HUES64 (cell line): ENCODE measurements at regions not wholly inside any gene's neighbourhood (a gene's known extent, or its start where the extent isn't known, plus 50 kb on each side); places are given as distances from the start of the nearest gene placed in this dataset.

Experiments used
- H3K27ac ChIP-seq: 2 replicates; pipeline ENCODE4 v1.7.0; 2013; ENCODE audit warnings: low read depth, low read length, inconsistent platforms
- H3K27me3 ChIP-seq: 2 replicates; pipeline ENCODE4 v1.6.1; 2013; ENCODE audit warnings: mild to moderate bottlenecking, low read length; ENCODE audit not compliant: insufficient read depth
- H3K36me3 ChIP-seq: 2 replicates; pipeline ENCODE4 v1.6.1; 2013; ENCODE audit warnings: mild to moderate bottlenecking, low read length; ENCODE audit not compliant: insufficient read depth
- H3K4me1 ChIP-seq: 2 replicates; pipeline ENCODE4 v1.6.1; 2013; ENCODE audit warnings: mild to moderate bottlenecking, low read length, moderate library complexity; ENCODE audit not compliant: insufficient read depth
- H3K4me3 ChIP-seq: 2 replicates; pipeline ENCODE4 v1.5.1; 2013; ENCODE audit warnings: mild to moderate bottlenecking, low read length, moderate library complexity
- H3K9ac ChIP-seq: 2 replicates; pipeline ENCODE4 v1.6.1; 2013; ENCODE audit warnings: mild to moderate bottlenecking, low read depth, low read length
- H3K9me3 ChIP-seq: 2 replicates; pipeline ENCODE4 v1.6.1; 2013; ENCODE audit warnings: low read depth, low read length; ENCODE audit not compliant: insufficient read depth
- WGBS: fragments of 150-250, 120-280 bp; methylation state at CpG from one replicate; pipeline ENCODE4 v1.1.7; 2013; ENCODE audit warnings: missing lambda C conversion rate; 5-methylcytosine and 5-hydroxymethylcytosine counted together

DNA sequence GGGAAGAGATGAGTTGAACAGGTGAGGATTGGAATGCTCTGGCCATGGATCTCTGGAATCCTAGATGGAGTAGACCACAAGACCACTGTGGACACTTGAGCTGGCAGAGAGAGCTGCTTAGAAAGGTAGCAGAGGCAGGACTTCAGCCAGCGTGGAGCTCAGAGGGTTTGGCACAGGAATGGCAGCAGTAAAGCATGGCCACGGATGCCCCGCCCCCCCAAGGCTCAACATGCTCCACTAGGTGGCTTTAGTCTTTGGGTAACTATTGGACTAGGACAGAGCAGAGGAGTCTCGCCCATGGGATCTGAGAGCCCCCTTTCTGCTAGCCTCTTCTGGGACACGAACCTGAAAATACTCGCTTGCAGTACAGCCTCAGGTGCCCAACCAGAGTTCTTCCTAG lies 150.1 kb upstream of the NEIL3 start:
- 76% methylated on average over 6 of the region's 6 CpGs for WGBS
- H3K27ac ChIP-seq = no peak overlapping the region

DNA sequence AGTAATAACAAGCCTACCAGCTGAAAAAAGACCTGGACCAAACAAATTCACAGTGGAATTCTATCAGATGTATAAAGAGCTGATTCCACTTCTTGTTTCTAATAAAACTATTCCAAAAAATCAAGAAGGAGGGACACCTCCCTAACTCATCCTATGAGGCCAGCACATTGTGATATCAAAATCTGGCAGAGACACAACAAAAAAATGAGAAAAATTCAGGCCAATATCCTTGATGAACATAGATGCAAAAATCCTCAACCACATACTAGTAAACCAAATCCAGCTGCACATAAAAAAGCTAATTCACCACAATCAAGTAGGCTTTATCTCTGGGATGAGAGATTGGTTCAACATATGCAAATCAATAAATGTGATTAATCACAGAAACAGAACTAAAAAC lies 147.9 kb upstream of the NEIL3 start:
- Histone ChIP-seq H3K27me3 (no peaks in the 10 kb centered on the region), H3K4me1 (no peaks in the 10 kb centered on the region), H3K9me3 (no peaks in the 10 kb centered on the region), H3K36me3 (no peaks in the 10 kb centered on the region), H3K4me3 (no peak overlapping the region), H3K27ac (no peak overlapping the region), H3K9ac (no peak overlapping the region)

More for the DNA sequence above, 150.1 kb upstream of the NEIL3 start:
- no peak overlapping the region for H3K9ac ChIP-seq
- H3K36me3 ChIP-seq = no peaks in the 10 kb centered on the region
- no peaks in the 10 kb centered on the region for H3K9me3 ChIP-seq
- no peaks in the 10 kb centered on the region for H3K4me1 ChIP-seq
- no peaks in the 10 kb centered on the region for H3K27me3 ChIP-seq
- H3K4me3 ChIP-seq = no peak overlapping the region

DNA sequence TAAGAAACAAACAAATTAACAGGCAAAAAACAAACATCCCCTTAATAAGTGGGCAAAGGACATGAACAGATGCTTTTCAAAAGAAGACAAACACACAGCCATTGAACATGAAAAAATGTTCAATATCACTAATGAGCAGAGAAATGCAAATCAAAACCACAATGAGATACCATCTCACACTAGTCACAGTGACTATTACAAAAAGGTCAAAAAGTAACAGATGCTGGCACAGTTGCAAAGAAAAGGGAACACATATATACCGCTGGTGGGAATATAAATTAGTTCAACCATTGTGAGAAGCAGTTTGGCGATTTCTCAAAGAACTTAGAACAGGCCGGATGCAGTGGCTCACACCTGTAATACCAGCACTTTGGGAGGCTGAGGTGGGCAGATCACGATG lies 146.1 kb upstream of the NEIL3 start:
- Histone ChIP-seq H3K4me1 (no peaks in the 10 kb centered on the region), H3K27ac (no peak overlapping the region), H3K9ac (no peak overlapping the region), H3K36me3 (no peaks in the 10 kb centered on the region), H3K27me3 (no peaks in the 10 kb centered on the region), H3K4me3 (no peak overlapping the region), H3K9me3 (no peaks in the 10 kb centered on the region)
- WGBS = 88% methylated on average over 4 of the region's 4 CpGs

DNA sequence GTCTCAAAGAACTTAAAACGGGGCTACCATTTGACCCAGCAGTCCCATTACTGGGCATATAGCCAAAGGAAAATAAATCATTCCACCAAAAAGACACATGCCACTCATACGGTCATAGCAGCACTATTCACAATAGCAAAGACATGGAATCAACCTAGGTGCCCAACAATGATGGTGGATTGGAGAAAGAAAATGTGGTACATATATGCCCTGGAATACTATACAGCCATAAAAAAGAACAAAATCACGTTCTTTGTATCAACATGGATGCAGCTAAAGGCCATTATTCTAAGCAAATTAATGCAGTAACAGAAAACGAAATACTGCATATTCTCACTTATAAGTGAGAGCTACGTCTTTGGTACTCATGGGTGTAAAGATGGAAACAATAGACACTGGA lies 138.1 kb upstream of the NEIL3 start:
- Histone ChIP-seq H3K4me3 (no peak overlapping the region), H3K9ac (no peak overlapping the region), H3K27me3 (no peaks in the 10 kb centered on the region), H3K9me3 (peaks cover 6% of the 10 kb centered on the region; the same call in 1 of the 2 replicates), H3K4me1 (no peaks in the 10 kb centered on the region), H3K27ac (no peak overlapping the region), H3K36me3 (no peaks in the 10 kb centered on the region)
- 89% methylated on average over 4 of the region's 5 CpGs for WGBS

DNA sequence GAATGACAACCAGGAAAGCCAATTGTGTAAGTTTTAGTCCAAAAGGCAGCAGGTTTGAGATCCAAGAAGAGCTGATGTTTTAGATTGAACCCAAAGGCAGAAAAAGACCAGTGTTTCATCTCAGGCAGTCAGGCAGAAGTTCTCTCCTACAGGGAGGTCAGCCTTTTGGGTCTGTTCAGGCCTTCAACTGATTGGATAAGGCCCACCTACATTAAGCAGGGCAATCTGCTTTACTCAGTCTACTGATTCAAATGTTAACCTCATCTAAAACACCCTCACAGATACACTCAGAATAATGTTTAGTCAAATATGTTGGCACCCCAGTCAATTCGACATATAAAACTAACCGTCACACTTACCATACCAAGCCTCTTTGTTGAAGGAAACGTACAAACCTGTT lies 134.2 kb upstream of the NEIL3 start:
- H3K9me3 ChIP-seq = peaks cover 4% of the 10 kb centered on the region; the same call in 1 of the 2 replicates
- H3K4me3 ChIP-seq = no peak overlapping the region
- no peaks in the 10 kb centered on the region for H3K27me3 ChIP-seq
- H3K27ac ChIP-seq = no peak overlapping the region
- no peak overlapping the region for H3K9ac ChIP-seq
- no peaks in the 10 kb centered on the region for H3K36me3 ChIP-seq
- WGBS = 91% methylated on average over 2 of the region's 3 CpGs
- H3K4me1 ChIP-seq = no peaks in the 10 kb centered on the region

DNA sequence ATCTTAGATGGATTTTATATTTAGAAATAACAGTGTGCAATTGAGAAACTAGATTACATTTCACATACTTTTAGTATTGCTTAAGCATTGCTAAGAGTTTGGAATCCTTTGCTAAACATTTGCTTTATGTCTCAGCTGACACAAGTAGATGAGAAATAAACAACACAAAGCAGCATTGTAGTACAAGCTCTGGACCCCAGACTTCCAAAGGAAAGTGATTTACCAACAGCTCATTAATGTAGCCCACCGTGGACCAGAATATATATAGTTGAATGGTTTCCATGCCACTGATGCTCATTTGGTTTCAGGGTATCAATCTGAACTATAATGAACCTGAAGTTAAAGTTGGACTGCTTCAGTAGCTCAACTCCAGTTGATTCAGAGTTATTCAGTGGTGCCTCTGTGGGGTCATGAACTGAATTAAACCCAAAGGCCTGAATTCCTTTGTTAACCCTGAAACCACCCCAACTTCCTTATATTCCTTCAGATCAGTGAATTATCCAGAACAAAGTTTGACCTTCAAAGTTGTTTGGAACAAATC lies 132.1 kb upstream of the NEIL3 start:
- H3K4me1 ChIP-seq = no peaks in the 10 kb centered on the region
- H3K9me3 ChIP-seq = no peaks in the 10 kb centered on the region
- no peak overlapping the region for H3K27ac ChIP-seq
- H3K27me3 ChIP-seq = no peaks in the 10 kb centered on the region
- H3K9ac ChIP-seq = no peak overlapping the region
- no peaks in the 10 kb centered on the region for H3K36me3 ChIP-seq
- no peak overlapping the region for H3K4me3 ChIP-seq
- WGBS = 97% methylated on average over 1 of the region's 1 CpG

DNA sequence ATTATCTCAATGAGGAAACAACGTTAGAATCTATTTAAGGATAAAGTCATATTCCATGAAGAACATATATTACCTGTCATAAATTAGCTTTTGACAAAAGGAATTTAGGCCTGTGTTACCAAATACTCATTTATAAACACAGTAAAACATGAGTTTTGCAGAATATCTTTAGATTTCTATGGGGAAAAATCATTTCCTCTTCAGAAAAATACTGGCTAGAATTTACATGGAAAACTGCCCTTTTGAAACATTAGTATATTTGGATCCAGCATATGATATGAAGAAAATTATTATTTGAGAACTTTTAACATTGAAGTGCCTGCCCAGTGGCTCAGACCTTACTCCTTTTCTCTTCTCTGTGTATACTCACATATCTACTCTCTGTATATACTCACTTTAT lies 131.4 kb upstream of the NEIL3 start:
- WGBS = no CpG with 5 or more reads among the region's 1 CpG
- Histone ChIP-seq H3K9me3 (no peaks in the 10 kb centered on the region), H3K27me3 (no peaks in the 10 kb centered on the region), H3K27ac (no peak overlapping the region), H3K4me3 (no peak overlapping the region), H3K4me1 (no peaks in the 10 kb centered on the region), H3K9ac (no peak overlapping the region), H3K36me3 (no peaks in the 10 kb centered on the region)

DNA sequence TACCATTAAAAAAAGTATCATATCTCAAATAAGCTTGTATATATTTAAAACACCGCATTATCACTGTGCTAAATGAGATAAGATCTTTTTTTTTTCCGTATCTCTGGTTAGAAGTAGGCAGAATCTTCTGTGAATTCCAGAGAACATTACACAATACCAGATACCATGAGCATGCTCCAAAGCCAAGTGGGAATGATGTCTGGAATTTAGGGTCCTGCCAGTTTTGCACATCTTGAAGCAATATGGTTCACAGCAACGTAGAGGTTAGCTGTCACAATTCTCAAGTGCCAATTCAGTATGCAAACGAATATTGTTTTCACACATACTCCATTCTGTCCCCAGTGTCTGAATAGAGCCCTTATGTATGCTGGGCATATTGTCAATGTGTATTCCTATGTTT lies 127.5 kb upstream of the NEIL3 start:
- Histone ChIP-seq H3K9me3 (no peaks in the 10 kb centered on the region), H3K4me1 (peaks cover 7% of the 10 kb centered on the region; the same call in 1 of the 2 replicates), H3K4me3 (no peak overlapping the region), H3K36me3 (no peaks in the 10 kb centered on the region), H3K27ac (no peak overlapping the region), H3K27me3 (no peaks in the 10 kb centered on the region), H3K9ac (no peak overlapping the region)
- 94% methylated on average over 2 of the region's 4 CpGs for WGBS

DNA sequence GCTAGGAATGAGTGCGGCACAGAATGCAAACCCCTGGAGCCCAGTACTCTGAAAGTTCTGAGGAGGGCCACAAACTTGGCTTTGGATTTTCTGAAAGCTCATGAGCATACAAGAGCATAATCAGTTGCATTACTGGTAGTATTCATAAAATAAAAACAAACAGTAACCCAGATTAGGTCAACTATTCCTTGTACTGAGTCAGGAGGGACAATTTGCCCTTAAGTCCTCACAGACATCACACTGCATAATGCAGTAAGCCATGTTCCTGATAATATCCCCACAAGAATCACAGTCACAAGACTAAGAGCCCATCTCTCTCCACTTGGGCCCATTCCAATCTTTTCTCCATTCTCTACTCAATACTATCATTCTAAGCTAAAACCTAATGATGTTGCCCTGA lies 126.9 kb upstream of the NEIL3 start:
- Histone ChIP-seq H3K4me3 (no peak overlapping the region), H3K36me3 (no peaks in the 10 kb centered on the region), H3K27me3 (no peaks in the 10 kb centered on the region), H3K9ac (no peak overlapping the region), H3K27ac (no peak overlapping the region), H3K9me3 (no peaks in the 10 kb centered on the region), H3K4me1 (peaks cover 7% of the 10 kb centered on the region; the same call in 1 of the 2 replicates)
- WGBS = 100% methylated on average over 1 of the region's 1 CpG

DNA sequence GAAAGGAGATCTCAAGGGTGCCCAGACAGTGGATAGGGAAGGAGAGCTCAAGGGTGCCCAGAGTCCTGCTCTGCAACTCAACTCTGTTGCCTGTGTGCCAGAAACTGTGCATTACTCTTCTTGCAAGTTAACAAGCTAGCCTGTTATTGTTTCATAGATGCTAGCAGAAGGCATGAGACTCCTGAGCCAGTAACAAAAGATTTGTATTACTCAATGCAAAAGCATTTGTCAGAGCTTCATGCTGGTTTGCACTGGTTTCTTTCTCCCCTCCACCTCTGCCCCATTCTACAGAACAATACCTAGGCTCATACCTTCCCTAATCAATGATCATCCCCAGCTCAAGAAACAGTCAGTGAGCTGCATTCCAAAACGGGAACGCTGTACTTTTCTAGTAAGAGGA lies 124.5 kb upstream of the NEIL3 start:
- Histone ChIP-seq H3K4me3 (no peak overlapping the region), H3K4me1 (peaks cover 7% of the 10 kb centered on the region; the same call in 1 of the 2 replicates), H3K27me3 (no peaks in the 10 kb centered on the region), H3K9ac (no peak overlapping the region), H3K27ac (no peak overlapping the region), H3K9me3 (no peaks in the 10 kb centered on the region), H3K36me3 (no peaks in the 10 kb centered on the region)
- WGBS = no CpG with 5 or more reads among the region's 2 CpGs

DNA sequence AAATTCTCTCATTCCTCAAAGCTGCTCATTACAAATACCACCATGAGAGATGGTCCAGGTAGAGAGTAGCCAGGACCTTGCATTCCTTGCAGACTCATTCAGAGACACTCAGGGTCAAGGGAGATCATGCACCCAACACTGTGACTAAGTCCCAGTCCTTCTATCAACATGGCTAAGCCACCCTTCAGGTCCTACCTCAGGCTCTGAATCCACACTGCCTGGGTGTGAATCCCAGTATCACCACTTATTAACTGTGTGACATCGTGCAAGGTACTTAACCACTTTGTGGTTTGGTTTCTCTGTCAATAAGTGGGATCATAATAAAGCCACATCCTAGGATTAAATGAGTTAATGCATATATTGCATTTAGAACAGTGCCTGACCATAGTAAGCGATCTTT lies 124.1 kb upstream of the NEIL3 start:
- H3K4me1 ChIP-seq = peaks cover 7% of the 10 kb centered on the region; the same call in 1 of the 2 replicates
- H3K9ac ChIP-seq = no peak overlapping the region
- 90% methylated on average over 2 of the region's 2 CpGs for WGBS
- H3K9me3 ChIP-seq = no peaks in the 10 kb centered on the region
- no peak overlapping the region for H3K4me3 ChIP-seq
- no peaks in the 10 kb centered on the region for H3K27me3 ChIP-seq
- no peak overlapping the region for H3K27ac ChIP-seq
- no peaks in the 10 kb centered on the region for H3K36me3 ChIP-seq

DNA sequence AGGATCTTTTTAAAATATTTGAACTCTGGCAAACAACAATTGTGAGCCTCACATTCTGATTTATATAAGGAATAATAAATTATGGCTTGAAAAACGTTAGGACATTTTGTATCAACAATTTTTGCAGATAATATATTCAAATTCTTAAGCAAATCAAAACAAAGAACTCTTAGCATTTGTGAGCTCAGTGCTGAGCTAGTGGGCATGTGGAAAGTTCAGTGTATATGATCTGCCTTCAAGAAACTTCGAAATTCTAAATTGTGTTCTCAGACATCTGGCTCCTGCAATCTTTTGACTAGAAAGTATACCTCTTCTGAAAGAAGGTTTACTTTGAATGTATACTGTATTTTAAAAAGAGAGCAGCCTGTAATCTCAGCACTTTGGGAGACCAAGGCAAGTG lies 122.3 kb upstream of the NEIL3 start:
- WGBS = 100% methylated on average over 1 of the region's 2 CpGs
- peaks cover 16% of the 10 kb centered on the region for H3K4me1 ChIP-seq
- H3K27ac ChIP-seq = no peak overlapping the region
- no peak overlapping the region for H3K9ac ChIP-seq
- H3K4me3 ChIP-seq = no peak overlapping the region
- H3K9me3 ChIP-seq = no peaks in the 10 kb centered on the region
- no peaks in the 10 kb centered on the region for H3K36me3 ChIP-seq
- H3K27me3 ChIP-seq = no peaks in the 10 kb centered on the region
